ENCODE measurements at regions not wholly inside any gene's neighbourhood (a gene's known extent, or its start where the extent isn't known, plus 50 kb on each side); places are given as distances from the start of the nearest gene placed in this dataset.

DNA sequence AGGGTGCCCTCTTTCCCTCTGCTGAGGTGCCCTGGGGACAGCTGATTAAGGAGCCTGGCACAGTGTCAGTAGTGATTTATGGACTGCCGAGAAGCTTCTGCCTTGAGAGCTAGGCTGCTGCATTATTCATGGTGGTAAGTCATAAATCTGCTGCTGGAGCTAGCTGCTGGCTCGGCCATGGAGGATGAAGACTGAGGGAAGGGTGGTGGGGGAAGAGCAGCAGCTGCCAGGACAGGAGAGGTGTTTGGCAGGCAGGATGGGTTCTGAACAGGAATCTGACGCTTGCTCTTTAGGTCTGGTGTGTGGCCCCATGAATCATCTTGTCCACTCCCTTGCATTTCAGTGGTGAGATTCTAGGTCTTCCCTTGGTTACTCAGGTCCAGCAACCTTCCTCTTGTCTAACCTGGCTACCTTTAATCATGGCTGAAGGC, 296.3 kb downstream of the DYSF start:
- Histone ChIP-seq H3K9me2 (ENCODE audit: insufficient read depth) (no peaks in the 10 kb centered on the region), H3K9me3 (ENCODE audit: insufficient read depth, low read depth) (peaks cover 5% of the 10 kb centered on the region; the same call in 1 of the 2 replicates), H3K27me3 (ENCODE audit: insufficient read depth, low read depth) (no peaks in the 10 kb centered on the region), H2AFZ (no peak overlapping the region), H3K4me3 (no peak overlapping the region), H3K27ac (peak overlapping the region; percentile 67), H3F3A (ENCODE audit: insufficient read depth, low read depth) (peaks cover 58% of the 10 kb centered on the region), H4K20me1 (ENCODE audit: insufficient read depth) (no peaks in the 10 kb centered on the region), H3K4me1 (replicated peaks; ENCODE audit: insufficient read depth) (peaks cover 69% of the 10 kb centered on the region), H3K36me3 (ENCODE audit: low read depth) (no peaks in the 10 kb centered on the region), H3K79me2 (ENCODE audit: low read depth) (no peaks in the 10 kb centered on the region), H3K4me2 (peak overlapping the region; percentile 79)
- no TSS peak for BruUV-seq (replicated peaks)
- TF ChIP-seq, protein P1, sequence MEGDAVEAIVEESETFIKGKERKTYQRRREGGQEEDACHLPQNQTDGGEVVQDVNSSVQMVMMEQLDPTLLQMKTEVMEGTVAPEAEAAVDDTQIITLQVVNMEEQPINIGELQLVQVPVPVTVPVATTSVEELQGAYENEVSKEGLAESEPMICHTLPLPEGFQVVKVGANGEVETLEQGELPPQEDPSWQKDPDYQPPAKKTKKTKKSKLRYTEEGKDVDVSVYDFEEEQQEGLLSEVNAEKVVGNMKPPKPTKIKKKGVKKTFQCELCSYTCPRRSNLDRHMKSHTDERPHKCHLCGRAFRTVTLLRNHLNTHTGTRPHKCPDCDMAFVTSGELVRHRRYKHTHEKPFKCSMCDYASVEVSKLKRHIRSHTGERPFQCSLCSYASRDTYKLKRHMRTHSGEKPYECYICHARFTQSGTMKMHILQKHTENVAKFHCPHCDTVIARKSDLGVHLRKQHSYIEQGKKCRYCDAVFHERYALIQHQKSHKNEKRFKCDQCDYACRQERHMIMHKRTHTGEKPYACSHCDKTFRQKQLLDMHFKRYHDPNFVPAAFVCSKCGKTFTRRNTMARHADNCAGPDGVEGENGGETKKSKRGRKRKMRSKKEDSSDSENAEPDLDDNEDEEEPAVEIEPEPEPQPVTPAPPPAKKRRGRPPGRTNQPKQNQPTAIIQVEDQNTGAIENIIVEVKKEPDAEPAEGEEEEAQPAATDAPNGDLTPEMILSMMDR (conservative IDR thresholded peaks at IDR 0.05), result no peak
- TF ChIP-seq EZH2 (IDR thresholded peaks at IDR 0.05; ENCODE audit: low read depth), result no peak
- peak; percentile 73 to 96 for DNase-seq
- ChIA-PET POLR2A (ENCODE audit: unreplicated experiment) (interaction anchor here (0.6 kb wide), 1 partner anchor 35 kb away, joined by 5 read pairs; no protein-coding TSS in a partner anchor), CTCF (interaction anchor here (0.6 to 1.5 kb wide), 2 partner anchors 8 to 48 kb away, joined by 3 to 4 read pairs; no protein-coding TSS in a partner anchor)
- intact Hi-C loops (cut with micrococcal nuclease; ENCODE audit: unreplicated experiment), result loop anchor here (5.0 to 10.0 kb wide), 4 partner anchors 48 to 398 kb away; partner anchors contain the start of gene CYP26B1

DNA sequence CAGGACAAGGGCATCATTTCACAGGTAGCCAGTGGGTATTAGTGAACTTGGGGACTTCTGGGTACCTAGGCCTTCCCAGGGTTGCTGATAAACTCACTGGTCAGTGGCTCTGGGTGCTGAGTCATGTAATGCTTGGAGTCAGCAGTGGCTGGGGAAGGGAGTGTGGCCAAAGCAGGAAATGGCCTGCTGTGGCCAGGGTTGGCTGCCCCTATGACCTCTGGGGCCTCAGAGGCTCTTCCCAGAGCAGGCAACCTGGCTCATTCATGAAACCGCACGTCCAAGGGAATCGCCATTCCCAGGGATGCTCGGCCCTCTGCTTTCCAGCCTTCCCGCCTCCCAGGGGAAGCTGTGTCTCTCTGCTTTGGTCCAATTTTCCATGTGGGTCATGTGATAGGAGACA, 294.9 kb downstream of the DYSF start:
- no peaks in the 10 kb centered on the region for H3K79me2 ChIP-seq (ENCODE audit: low read depth)
- H3K9me2 ChIP-seq (ENCODE audit: insufficient read depth), result no peaks in the 10 kb centered on the region
- ChIA-PET POLR2A (ENCODE audit: unreplicated experiment) (no interaction called here), CTCF (no interaction called here)
- peaks cover 5% of the 10 kb centered on the region; the same call in 1 of the 2 replicates for H3K9me3 ChIP-seq (ENCODE audit: insufficient read depth, low read depth)
- TF ChIP-seq, protein P1 (conservative IDR thresholded peaks at IDR 0.05), result no peak
- intact Hi-C loops (cut with micrococcal nuclease; ENCODE audit: unreplicated experiment), result loop anchor here (1.0 to 10.0 kb wide), 5 partner anchors 31 to 399 kb away; partner anchors contain the start of gene CYP26B1
- DNase-seq, result peak; percentile 72 to 86
- H3K27me3 ChIP-seq (ENCODE audit: insufficient read depth, low read depth), result no peaks in the 10 kb centered on the region
- peak overlapping the region; percentile 93 for H3K27ac ChIP-seq
- no TSS peak for BruUV-seq (replicated peaks)
- no peaks in the 10 kb centered on the region for H4K20me1 ChIP-seq (ENCODE audit: insufficient read depth)
- H3K36me3 ChIP-seq (ENCODE audit: low read depth), result no peaks in the 10 kb centered on the region
- H3F3A ChIP-seq (ENCODE audit: insufficient read depth, low read depth), result peaks cover 58% of the 10 kb centered on the region
- H2AFZ ChIP-seq, result no peak overlapping the region
- H3K4me1 ChIP-seq (replicated peaks; ENCODE audit: insufficient read depth), result peaks cover 84% of the 10 kb centered on the region
- H3K4me2 ChIP-seq, result peak overlapping the region; percentile 79
- H3K4me3 ChIP-seq, result peak overlapping the region; percentile 25; the same call in 1 of the 2 replicates

DNA sequence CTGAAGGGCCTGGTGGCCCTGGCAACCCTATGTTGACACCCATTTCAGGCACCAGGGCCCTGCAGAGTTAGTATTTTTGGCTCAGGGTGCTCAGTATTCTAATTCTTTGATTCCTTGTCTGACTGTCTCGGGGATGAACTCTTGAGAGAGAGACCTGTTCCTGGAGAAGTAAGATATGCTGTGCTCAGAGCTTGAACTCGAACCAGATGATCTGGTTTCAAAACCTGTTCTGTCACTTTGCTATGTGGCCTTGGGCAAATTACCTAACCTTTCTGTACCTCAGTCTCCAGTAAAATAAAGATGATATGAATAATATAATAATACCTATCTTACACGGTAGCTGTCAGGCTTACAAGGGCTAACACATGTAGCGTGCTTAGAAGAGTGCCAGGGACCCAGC, 294.2 kb downstream of the DYSF start:
- H3K9me3 ChIP-seq (ENCODE audit: insufficient read depth, low read depth), result peaks cover 5% of the 10 kb centered on the region; the same call in 1 of the 2 replicates
- H3K27ac ChIP-seq, result peak overlapping the region; percentile 93
- ChIA-PET POLR2A (ENCODE audit: unreplicated experiment) (interaction anchor here (0.6 to 0.7 kb wide), 2 partner anchors 49 to 159 kb away, joined by 4 read pairs; no protein-coding TSS in a partner anchor), CTCF (interaction anchor here (0.6 to 0.8 kb wide), 3 partner anchors 10 to 218 kb away, joined by 4 to 7 read pairs (median 4); no protein-coding TSS in a partner anchor)
- H3K4me1 ChIP-seq (replicated peaks; ENCODE audit: insufficient read depth), result peaks cover 91% of the 10 kb centered on the region
- H3K36me3 ChIP-seq (ENCODE audit: low read depth), result no peaks in the 10 kb centered on the region
- no peak overlapping the region for H2AFZ ChIP-seq
- intact Hi-C loops (cut with micrococcal nuclease; ENCODE audit: unreplicated experiment), result loop anchor here (2.0 to 10.0 kb wide), 5 partner anchors 37 to 400 kb away; partner anchors contain the start of gene CYP26B1
- H4K20me1 ChIP-seq (ENCODE audit: insufficient read depth), result no peaks in the 10 kb centered on the region
- H3K79me2 ChIP-seq (ENCODE audit: low read depth), result no peaks in the 10 kb centered on the region
- peak; percentile 63 to 97 for DNase-seq
- TF ChIP-seq EZH2 (IDR thresholded peaks at IDR 0.05; ENCODE audit: low read depth), result no peak
- TF ChIP-seq, protein P1 (conservative IDR thresholded peaks at IDR 0.05), result no peak
- peaks cover 58% of the 10 kb centered on the region for H3F3A ChIP-seq (ENCODE audit: insufficient read depth, low read depth)
- no TSS peak for BruUV-seq (replicated peaks)
- peak overlapping the region; percentile 31; the same call in 1 of the 2 replicates for H3K4me3 ChIP-seq
- H3K27me3 ChIP-seq (ENCODE audit: insufficient read depth, low read depth), result no peaks in the 10 kb centered on the region
- no peaks in the 10 kb centered on the region for H3K9me2 ChIP-seq (ENCODE audit: insufficient read depth)
- peak overlapping the region; percentile 79 for H3K4me2 ChIP-seq

Data from PC-9 (cell line).